NCI-H1092 treated with DMSO at 0.1 percent for 48 hours (cell line): ENCODE measurements at regions not wholly inside any gene's neighbourhood (a gene's known extent, or its start where the extent isn't known, plus 50 kb on each side); places are given as distances from the start of the nearest gene placed in this dataset.
"Not testable (repeated sequence)": the region's sequence is repeated elsewhere in the genome, so short reads cannot be mapped to it uniquely, and the experiment has no call there.

ENCODE experiments used
- DNase-seq: peaks from one replicate; lab custom pipeline; 2025; lab: John Stamatoyannopoulos, UW

DNA sequence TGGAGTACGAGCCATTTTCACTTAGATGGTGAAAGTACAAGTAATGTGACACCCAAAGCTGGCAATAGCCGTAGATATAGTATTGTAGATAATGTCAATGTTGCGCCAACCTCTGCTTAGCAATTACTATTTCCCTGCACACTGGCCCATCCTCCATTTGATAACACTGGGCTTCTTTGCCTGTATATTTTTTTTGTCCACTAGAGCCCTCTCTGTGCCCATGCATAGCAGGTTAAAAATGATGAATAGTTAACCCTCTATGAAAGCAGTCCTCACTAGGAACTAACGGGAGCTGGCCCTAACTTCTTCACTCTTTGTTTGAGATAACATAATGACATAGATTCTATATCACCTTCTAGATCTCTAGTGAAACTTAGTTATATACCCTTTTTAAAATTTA, 416.8 kb downstream of the TUSC1 start:
- DNase-seq: no peak

DNA sequence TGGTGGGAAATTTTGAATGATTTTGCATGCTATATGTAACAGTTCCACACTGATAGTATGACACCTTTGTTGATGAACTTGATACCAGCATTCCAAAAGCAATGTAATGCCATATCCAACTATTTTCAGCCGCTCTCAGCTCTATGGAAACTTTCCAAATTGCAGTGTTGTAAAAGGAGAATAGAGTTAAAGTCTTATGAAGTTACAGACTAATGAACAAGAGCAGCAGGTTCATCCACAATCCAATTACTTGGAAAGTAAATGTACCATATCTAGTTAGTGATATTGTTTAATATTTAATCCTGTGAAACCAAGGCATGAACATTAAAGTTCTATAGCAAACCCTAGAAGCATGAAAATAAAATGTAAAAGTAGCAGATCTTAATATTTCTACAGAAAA, 418.2 kb downstream of the TUSC1 start:
- DNase-seq: no peak

GRCh38 chr9:25255216-25255615, 423.0 kb downstream of the TUSC1 start:
- no peak for DNase-seq

GRCh38 chr9:25254051-25254450, 424.2 kb downstream of the TUSC1 start:
- no peak for DNase-seq

- no peak for DNase-seq
Observed at GRCh38 chr9:25241421-25241820, 436.8 kb downstream of the TUSC1 start.

DNA sequence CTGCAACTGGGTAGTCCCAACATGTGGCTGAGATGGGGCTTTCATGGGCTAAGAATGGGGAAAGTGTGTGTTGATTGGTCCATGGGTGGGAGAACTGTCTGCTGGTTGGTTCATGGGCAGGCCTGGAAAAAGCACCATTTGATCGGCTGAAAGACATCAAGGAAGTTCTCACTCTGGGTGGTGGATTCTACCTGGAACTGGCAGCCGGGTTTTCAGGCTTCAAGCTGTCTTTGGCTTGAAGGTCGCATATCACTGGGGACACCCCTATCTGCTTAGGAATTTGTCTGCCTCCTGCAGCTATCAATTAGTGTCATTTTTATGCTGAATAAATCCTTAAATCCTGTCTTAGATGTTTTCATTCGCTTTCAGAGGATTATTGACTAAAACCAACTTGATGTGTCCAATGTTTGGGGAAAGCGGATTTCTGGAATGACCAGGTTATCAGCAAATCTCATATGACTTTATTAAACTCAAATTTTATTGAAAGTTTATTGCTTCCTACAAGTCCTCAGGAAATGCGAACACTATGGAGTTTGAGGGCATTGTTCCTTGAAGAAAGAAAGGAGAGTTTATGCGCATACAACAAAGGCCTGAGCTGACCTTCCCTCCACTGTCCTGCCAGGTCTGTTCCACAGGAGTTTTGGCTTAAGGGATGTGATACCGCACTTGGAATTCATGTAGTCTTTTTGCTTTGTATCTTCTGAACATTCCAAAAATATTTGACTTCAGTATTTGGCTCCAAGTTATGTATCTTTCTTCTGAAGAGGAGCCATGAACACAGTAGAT, 451.1 kb downstream of the TUSC1 start:
- no peak for DNase-seq

DNA sequence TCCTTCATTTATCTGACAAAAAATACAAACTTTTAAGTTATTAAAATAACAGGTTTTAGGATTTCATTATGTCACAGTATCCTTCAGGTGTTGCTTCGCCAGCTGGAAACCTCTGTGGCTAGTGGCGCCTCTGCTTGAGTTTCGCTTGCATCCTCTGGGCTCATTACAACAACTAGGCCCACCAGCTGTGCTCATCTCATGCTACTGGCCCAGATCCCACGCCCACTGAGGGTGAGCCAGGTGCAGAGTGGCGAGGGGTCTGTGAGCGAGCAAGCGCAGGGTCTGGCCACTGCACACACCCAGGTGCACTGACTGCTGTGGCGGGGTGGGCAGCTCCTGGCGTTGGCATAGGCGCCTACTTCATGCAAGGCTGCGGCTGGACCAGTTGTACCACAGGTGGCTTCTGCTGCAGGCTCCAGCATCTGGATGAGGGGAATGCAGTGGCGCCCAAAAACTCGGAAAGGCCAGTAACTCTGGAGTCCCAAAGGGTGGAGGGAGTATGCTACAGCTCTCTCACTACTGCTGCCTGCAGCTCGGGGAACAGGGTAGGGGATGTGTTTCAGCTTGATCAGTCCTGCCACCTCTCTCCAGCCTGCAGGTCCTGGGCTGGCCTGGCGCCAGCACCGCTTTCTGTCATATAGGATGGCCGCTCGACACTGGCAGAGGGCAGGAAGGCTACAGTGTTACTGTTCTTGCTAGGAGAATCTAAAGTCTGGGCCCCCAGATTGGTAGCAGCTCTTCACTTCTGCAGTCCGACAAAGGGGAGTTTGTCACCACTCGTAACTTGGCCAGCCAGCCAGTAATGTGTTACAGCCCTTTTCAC, 452.1 kb downstream of the TUSC1 start:
- DNase-seq: no peak

- no peak for DNase-seq
Observed at GRCh38 chr9:25224996-25225395, 453.2 kb downstream of the TUSC1 start.

DNA sequence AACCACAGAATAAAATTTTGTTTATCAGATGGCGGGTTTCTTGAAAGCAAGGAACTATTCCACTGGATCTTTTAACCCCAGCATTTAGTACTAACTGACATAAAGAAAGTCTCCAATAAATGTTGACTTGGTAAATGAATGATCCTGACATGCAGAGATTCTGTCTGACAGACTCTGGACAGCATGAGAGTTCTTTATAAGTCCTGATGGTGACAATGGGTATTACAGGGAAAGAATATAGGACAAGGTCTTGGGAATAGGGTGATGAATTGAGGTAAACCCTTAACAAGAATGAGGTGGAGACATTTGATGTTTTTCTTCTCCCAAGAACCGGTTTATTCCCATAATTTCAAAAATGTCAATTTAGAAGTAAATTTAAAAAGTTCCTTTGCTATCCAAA, 453.9 kb downstream of the TUSC1 start:
- DNase-seq: no peak

DNA sequence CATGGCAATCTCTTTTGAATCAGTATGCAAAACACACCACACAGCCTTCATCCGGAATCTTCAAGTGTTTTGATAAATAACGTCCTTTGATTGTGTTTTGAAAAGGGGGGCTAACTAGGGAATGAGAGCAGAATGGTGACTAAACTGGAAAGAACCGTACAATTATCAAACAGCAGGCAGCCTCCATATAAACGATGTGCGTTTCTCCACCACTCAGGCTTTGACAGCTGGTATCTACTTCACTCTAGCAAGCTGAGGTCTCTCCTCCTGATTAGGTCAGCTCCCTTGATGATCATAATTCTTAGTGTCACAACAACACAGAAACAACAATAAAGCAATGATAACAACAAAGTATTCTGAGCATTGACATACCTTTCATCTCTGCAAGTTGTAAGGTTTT, 465.9 kb downstream of the TUSC1 start:
- DNase-seq: no peak

DNA sequence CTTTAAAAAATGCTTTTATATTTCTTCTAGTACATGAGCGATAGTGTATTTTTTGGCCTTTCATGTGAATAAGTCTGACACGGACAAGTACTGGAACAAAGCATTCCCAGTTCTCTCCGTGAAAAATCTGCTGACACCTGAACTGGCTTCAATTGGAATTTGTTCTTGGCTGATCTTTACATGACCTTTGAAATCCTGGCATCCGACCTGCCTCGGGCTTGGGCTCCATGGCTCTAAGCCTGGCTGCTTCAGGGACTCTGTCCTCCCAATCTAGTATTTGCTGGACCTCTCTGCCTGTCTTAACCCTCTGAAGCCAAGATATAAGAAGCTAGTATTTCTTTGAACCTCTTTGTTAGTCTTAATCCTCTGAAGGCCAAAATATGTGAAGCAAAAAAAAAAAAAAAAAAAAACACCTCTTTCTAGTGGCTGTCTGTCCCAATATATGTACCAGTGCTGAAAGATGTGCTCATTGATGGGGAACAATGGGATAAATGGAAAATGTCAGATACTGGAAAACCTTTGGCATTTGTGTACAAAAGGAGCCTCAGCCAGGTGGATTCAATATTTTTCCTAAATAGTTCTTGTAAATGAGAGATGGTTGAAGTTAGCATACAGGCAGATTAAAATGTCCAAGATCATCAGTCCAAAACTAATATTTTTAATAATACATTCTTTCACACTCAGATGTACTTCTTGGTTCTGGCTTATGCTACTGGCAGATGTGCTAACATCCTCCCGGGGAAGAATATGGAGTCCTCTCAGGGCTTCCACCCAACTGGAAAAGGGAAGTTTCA, 470.6 kb downstream of the TUSC1 start:
- DNase-seq: no peak

DNA sequence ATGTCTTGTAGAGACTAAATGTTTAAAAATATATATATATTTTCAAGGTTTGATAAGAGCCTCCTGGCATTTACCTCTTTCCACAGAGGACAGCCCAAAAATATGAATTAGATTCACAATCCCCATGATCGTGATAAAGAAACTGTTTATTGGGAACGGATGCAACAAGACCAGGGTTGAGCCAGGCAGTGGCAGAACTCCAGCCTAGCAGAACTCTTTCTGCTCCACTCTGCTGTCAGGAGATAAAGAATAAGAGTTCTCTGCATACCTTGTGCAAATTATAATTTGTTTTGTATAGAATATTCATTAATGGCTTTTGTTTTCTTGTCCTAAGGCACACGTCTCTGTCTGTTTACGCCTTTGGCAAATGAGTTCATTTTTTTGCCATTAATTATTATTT, 472.2 kb downstream of the TUSC1 start:
- DNase-seq: no peak

DNA sequence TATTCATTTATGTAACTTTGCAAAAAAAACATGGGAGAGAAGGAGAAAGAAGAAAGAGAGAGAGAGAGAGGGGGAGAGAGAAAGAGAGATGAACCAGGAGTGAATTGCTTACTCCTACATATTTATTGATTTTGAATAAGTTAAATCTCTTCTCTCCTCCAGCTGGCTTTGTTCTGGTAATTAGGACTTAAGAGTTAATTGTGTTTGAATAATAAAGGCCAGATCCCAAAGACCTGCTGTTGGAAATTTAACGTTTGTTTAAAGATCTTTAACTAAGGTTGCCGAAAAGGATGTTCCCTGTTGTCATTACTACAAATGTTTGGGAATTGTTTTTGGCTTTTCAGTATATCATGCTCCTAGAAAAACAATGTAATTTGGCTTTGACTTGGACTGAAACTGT, 473.0 kb downstream of the TUSC1 start:
- DNase-seq: no peak

DNA sequence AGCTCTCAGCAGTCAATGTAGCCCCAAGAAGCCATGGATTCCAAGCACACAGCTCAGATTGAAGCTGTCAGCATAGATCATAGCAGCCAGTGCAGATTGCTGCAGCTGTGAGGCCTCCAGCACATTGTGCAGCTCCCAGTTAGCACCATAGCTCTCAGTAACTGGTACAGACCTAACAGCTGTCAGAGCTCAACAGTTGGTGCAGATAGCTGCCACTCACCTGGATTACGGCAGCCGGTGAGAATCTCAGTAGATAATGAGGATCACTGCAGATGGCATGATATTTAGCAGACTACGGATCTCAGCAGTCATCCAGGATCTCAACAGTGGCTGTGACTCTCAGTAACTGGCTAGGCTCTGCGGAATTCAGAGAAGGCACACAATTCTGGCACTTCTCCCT, 500.4 kb downstream of the TUSC1 start:
- DNase-seq: no peak

GRCh38 chr9:25129537-25129936, 548.7 kb downstream of the TUSC1 start:
- no peak for DNase-seq

GRCh38 chr9:25121811-25122210, 556.4 kb downstream of the TUSC1 start:
- DNase-seq: no peak

DNA sequence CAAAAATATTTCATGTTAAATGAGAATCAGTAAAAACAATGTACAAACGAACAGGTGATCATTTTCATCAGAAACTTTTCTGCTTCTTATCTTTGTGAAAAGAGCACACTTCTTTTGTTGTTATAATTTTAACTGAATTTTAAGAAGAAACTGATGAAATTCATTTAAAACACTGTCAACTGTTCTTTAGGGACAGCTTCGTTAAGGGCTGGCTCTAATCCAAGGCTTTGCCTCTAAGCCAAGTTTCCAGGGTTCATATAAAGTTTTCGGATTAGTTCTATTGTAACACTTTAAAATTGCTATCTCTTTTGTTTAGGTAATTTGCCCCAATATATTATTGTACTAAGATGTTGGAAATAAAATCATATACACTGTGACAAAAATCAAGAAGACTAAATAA, 559.2 kb downstream of the TUSC1 start:
- no peak for DNase-seq

DNA sequence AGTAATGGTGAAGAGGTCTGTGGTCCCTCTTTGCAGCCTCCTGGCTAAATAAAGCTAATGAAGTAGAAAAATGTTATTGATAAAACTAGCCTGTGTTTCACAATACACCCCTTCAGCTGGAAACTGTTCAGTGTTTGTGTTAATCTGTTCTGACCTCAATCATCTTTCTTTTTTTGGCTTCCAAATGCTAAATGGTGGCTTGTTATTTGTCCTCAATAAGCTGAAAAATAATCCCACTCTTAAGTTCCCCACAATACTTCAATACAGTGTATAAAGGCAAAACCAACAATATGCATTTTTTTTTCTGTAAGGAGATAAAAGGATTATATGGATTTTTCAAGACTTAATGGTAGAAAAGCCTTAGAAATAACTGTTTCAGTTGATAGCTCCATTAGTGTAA, 560.5 kb downstream of the TUSC1 start:
- DNase-seq: no peak

GRCh38 chr9:25102204-25102603, 556.5 kb upstream of the IZUMO3 start:
- not testable (repeated sequence) for DNase-seq

DNA sequence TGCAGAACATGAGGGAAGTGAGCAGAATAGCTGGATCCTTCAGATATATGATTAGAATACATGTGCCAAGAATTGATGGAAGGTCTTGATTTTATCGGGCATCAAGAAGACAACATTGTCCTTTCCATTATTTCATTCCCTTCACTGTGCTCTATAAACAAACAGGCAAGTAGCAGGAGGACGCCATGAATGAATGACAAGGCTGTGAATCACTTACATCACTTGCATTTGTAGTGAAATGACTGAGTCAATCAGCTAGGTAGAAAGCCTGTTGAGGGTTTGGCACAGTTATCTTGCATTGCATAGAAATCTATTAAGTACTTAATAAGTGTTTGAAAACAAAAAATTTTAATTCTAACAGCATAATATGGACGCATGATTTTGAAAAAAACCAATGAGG, 548.8 kb upstream of the IZUMO3 start:
- DNase-seq: no peak

DNA sequence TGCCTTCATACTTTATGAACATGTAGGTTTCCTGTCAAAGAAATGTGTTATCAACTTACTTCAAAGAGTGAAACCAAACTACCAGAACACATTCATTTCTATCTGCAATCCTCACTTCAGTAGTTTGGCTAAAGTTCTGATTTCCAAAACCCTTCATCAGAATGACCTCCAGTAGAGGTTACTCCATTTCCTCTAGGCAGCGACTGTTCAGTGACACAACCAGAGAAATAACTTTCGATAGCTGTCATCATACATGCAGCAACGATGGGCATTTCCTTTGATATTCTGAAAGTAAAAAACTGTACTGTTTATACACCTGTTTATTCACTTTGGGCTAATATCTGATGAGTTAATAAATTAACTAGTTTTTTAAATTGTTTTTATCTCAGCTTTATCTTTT, 532.5 kb upstream of the IZUMO3 start:
- no peak for DNase-seq

- DNase-seq: no peak
Observed at GRCh38 chr9:25048098-25048724, 502.5 kb upstream of the IZUMO3 start.
